B cell (primary cell): ENCODE measurements at regions not wholly inside any gene's neighbourhood (a gene's known extent, or its start where the extent isn't known, plus 50 kb on each side); places are given as distances from the start of the nearest gene placed in this dataset.

ENCODE experiments used
- ATAC-seq: fragments of 200-7000 bp; cut with Tn5 transposase; one replicate; pipeline ENCODE4 v1.10.0; 2021; ENCODE audit warnings: low read depth, mild to moderate bottlenecking, moderate number of reproducible peaks, moderate library complexity
- CTCF ChIA-PET: fragments of 350-600 bp; sonication (Branson Sonifier 250); formaldehyde crosslinking; loops from one replicate; lab custom pipeline; 2021; ENCODE audit warnings: antibody characterized with exemption, inconsistent platforms; lab: Charles Lee
- POLR2A ChIA-PET: fragments of 350-600 bp; sonication (Branson Sonifier 250); formaldehyde crosslinking; loops from one replicate; lab custom pipeline; 2021; ENCODE audit warnings: antibody characterized with exemption; lab: Charles Lee
- DNase-seq: peaks from one replicate; pipeline ENCODE4 v3.0.0; 2013
- H2AFZ ChIP-seq: 2 replicates; pipeline ENCODE4 v1.6.1; 2012; ENCODE audit warnings: mild to moderate bottlenecking, low read depth, low read length; ENCODE audit not compliant: insufficient read depth, poor library complexity, severe bottlenecking
- H3K27ac ChIP-seq, 2 donors: 1 replicate in 1 of 2; 2 replicates in 1 of 2; pipeline ENCODE4 v1.5.1; 2012 to 2013; ENCODE audit warnings: low read length in 2 of 2, mild to moderate bottlenecking in 2 of 2, moderate library complexity in 1 of 2
- H3K27me3 ChIP-seq, 4 experiments: fragments of 200-600 bp in 1 of 4; sonication (generic) in 1 of 4; replicated peaks in 1 of 4; 1 replicate in 2 of 4; 2 replicates in 2 of 4; pipeline versions ENCODE4 v1.6.1 to v1.7.0; 2013 to 2016; ENCODE audit warnings: low read length in 3 of 4, mild to moderate bottlenecking in 2 of 4, mixed read lengths in 1 of 4, moderate library complexity in 1 of 4; ENCODE audit not compliant: insufficient read depth in 4 of 4, control insufficient read depth in 3 of 4; ENCODE audit errors: control extremely low read depth in 1 of 4
- H3K36me3 ChIP-seq, 2 experiments: replicated peaks in 1 of 2; 1 replicate in 1 of 2; 2 replicates in 1 of 2; pipeline versions ENCODE4 v1.6.1 to v1.7.1; 2013; ENCODE audit warnings: low read length in 1 of 2; ENCODE audit not compliant: insufficient read depth in 2 of 2, control insufficient read depth in 1 of 2; ENCODE audit errors: control extremely low read depth in 1 of 2, extremely low read depth in 1 of 2
- H3K4me1 ChIP-seq, 2 donors: fragments of 200-600 bp in 1 of 2; sonication (generic) in 1 of 2; 1 replicate in 1 of 2; 2 replicates in 1 of 2; pipeline versions ENCODE4 v1.5.1 to v1.6.1; 2013 to 2017; ENCODE audit warnings: low read length in 2 of 2; ENCODE audit not compliant: control insufficient read depth in 2 of 2, insufficient read depth in 2 of 2
- H3K4me2 ChIP-seq: replicated peaks from 2 replicates; pipeline ENCODE3; 2012; ENCODE audit warnings: mild to moderate bottlenecking, low read depth, low read length; ENCODE audit not compliant: poor library complexity, severe bottlenecking
- H3K4me3 ChIP-seq, 5 experiments: fragments of 200-600 bp in 1 of 5; sonication (generic) in 1 of 5; 1 replicate in 3 of 5; 2 replicates in 2 of 5; pipeline versions ENCODE4 v1.5.1 to v1.7.0; 2011 to 2016; ENCODE audit warnings: low read length in 4 of 5, mild to moderate bottlenecking in 4 of 5, low read depth in 2 of 5, control low read depth in 1 of 5, moderate library complexity in 1 of 5; ENCODE audit not compliant: insufficient read depth in 1 of 5; ENCODE audit errors: control extremely low read depth in 1 of 5, extremely low read depth in 1 of 5
- H3K79me2 ChIP-seq: fragments of 200-600 bp; sonication (generic); one replicate; pipeline ENCODE4 v1.6.0; 2016; ENCODE audit warnings: low read length; ENCODE audit not compliant: control insufficient read depth, insufficient read depth
- H3K9ac ChIP-seq: fragments of 200-600 bp; sonication (generic); 2 replicates; pipeline ENCODE4 v1.6.1; 2017; ENCODE audit warnings: mild to moderate bottlenecking, low read length, moderate library complexity
- H3K9me3 ChIP-seq, 3 donors: one replicate each; pipeline versions ENCODE4 v1.6.1 to v1.7.1; 2013; ENCODE audit warnings: low read length in 2 of 3; ENCODE audit not compliant: control insufficient read depth in 2 of 3, insufficient read depth in 1 of 3; ENCODE audit errors: control extremely low read depth in 1 of 3
- H4K20me1 ChIP-seq: 2 replicates; pipeline ENCODE4 v1.6.0; 2012; ENCODE audit warnings: mild to moderate bottlenecking, low read length; ENCODE audit not compliant: insufficient read depth, control insufficient read depth, poor library complexity, severe bottlenecking
- H3K27ac Mint-ChIP-seq: one replicate; pipeline ENCODE4 v1.8.0; 2021; ENCODE audit warnings: mixed read lengths
- H3K27me3 Mint-ChIP-seq: one replicate; pipeline ENCODE4 v1.8.0; 2021; ENCODE audit warnings: mixed read lengths
- H3K4me1 Mint-ChIP-seq: one replicate; pipeline ENCODE4 v1.8.0; 2021; ENCODE audit warnings: mixed read lengths
- H3K4me3 Mint-ChIP-seq: one replicate; pipeline ENCODE4 v1.8.0; 2021; ENCODE audit warnings: mixed read lengths
- H3K9me3 Mint-ChIP-seq: one replicate; pipeline ENCODE4 v1.8.0; 2022; ENCODE audit warnings: mixed read lengths; ENCODE audit not compliant: insufficient read depth
- CTCF ChIP-seq: fragments of 200-600 bp; IDR thresholded peaks from one replicate; pipeline ENCODE4 v1.8.0; 2022; ENCODE audit warnings: antibody characterized with exemption, mild to moderate bottlenecking
- EZH2 ChIP-seq: IDR thresholded peaks from 2 replicates; pipeline ENCODE4 v1.6.1; 2012; ENCODE audit warnings: borderline replicate concordance, low read depth, mild to moderate bottlenecking, moderate library complexity, low read length; ENCODE audit not compliant: insufficient read depth, poor library complexity, severe bottlenecking
- WGBS: methylation state at CpG from one replicate; pipeline ENCODE4 v1.1.5; 2013; ENCODE audit warnings: missing lambda C conversion rate; ENCODE audit not compliant: insufficient coverage; 5-methylcytosine and 5-hydroxymethylcytosine counted together
- intact Hi-C: fragments of 100-400 bp; cut with micrococcal nuclease; formaldehyde crosslinking; loops from one replicate; pipeline ENCODE4 v1.10.0; 2022

GRCh38 chr2:10968176-10968575 lies 56.4 kb downstream of the KCNF1 start:
- no peak for DNase-seq
- no peak overlapping the region for H3K4me3 Mint-ChIP-seq
- H3K27ac Mint-ChIP-seq = no peak overlapping the region
- Histone ChIP-seq H3K79me2 (no peaks in the 10 kb centered on the region), H3K27ac (no peak overlapping the region), H3K4me1 (no peaks in the 10 kb centered on the region), H3K36me3 (no peaks in the 10 kb centered on the region), H4K20me1 (no peaks in the 10 kb centered on the region), H3K9me3 (peaks cover 0 to 2% (median 0%) of the 10 kb centered on the region in 3 donors), H3K9ac (no peak overlapping the region), H3K4me3 (no peak overlapping the region), H3K27me3 (peaks cover 0 to 4% (median 0%) of the 10 kb centered on the region in 4 experiments), H2AFZ (no peak overlapping the region), H3K4me2 (no peak overlapping the region)
- 85% methylated on average over 10 of the region's 11 CpGs for WGBS
- H3K4me1 Mint-ChIP-seq = no peaks in the 10 kb centered on the region
- H3K27me3 Mint-ChIP-seq = peaks cover 49% of the 10 kb centered on the region
- no peak for ATAC-seq
- TF ChIP-seq EZH2 = no peak
- no peak for TF ChIP-seq CTCF
- ChIA-PET POLR2A (no interaction called here), CTCF (no interaction called here)
- intact Hi-C loops = no loop called here
- no peaks in the 10 kb centered on the region for H3K9me3 Mint-ChIP-seq

- Histone ChIP-seq H3K9me3 (peaks cover 0 to 2% (median 0%) of the 10 kb centered on the region in 3 donors), H3K27me3 (no peaks in the 10 kb centered on the region), H3K4me3 (no peak overlapping the region), H3K9ac (no peak overlapping the region), H3K4me2 (no peak overlapping the region), H3K4me1 (no peaks in the 10 kb centered on the region), H4K20me1 (no peaks in the 10 kb centered on the region), H3K27ac (no peak overlapping the region), H3K36me3 (no peaks in the 10 kb centered on the region), H2AFZ (no peak overlapping the region), H3K79me2 (no peaks in the 10 kb centered on the region)
- ChIA-PET POLR2A (no interaction called here), CTCF (no interaction called here)
- DNase-seq (no peak), ATAC-seq (no peak)
- Mint-ChIP-seq H3K27ac (no peak overlapping the region), H3K4me1 (no peaks in the 10 kb centered on the region), H3K4me3 (no peak overlapping the region), H3K27me3 (peaks cover 45% of the 10 kb centered on the region), H3K9me3 (no peaks in the 10 kb centered on the region)
- TF ChIP-seq CTCF (no peak), EZH2 (no peak)
- no CpG with 5 or more reads among the region's 3 CpGs for WGBS
- intact Hi-C loops = no loop called here
Observed at GRCh38 chr2:10970666-10971065, 58.9 kb downstream of the KCNF1 start.
